ENCODE measurements at regions not wholly inside any gene's neighbourhood (a gene's known extent, or its start where the extent isn't known, plus 50 kb on each side); places are given as distances from the start of the nearest gene placed in this dataset.

DNA sequence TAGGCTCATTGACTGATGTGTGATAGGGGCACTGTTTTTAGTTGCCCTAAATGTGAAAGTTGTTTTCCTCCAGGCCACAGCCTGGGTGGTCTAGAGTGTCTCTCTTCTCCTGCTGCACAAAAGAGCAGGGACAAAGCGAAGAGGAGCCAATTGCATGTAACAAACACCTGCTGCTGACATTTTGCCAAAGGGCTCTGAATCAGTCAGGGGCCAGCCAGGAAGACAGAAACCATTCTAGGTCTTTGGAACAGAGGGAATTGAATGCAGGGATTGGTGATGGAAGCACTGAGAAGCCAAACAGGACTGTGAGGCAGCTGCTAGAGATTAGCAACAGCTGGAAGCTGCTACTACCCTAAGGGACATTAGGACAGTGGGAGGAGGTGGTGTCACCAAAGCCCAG, 185.3 kb upstream of the POU3F1 start:
- TF ChIP-seq, protein P1, sequence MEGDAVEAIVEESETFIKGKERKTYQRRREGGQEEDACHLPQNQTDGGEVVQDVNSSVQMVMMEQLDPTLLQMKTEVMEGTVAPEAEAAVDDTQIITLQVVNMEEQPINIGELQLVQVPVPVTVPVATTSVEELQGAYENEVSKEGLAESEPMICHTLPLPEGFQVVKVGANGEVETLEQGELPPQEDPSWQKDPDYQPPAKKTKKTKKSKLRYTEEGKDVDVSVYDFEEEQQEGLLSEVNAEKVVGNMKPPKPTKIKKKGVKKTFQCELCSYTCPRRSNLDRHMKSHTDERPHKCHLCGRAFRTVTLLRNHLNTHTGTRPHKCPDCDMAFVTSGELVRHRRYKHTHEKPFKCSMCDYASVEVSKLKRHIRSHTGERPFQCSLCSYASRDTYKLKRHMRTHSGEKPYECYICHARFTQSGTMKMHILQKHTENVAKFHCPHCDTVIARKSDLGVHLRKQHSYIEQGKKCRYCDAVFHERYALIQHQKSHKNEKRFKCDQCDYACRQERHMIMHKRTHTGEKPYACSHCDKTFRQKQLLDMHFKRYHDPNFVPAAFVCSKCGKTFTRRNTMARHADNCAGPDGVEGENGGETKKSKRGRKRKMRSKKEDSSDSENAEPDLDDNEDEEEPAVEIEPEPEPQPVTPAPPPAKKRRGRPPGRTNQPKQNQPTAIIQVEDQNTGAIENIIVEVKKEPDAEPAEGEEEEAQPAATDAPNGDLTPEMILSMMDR (IDR thresholded peaks at IDR 0.05; ENCODE audit: insufficient read depth, low read length, missing control alignments), result no peak
- no peak for DNase-seq (ENCODE audit: low read depth, low spot score)
- CTCF ChIA-PET, result no interaction called here
- no peak overlapping the region for H3K4me3 ChIP-seq (ENCODE audit: low read depth, low read length)
- POLR2A ChIA-PET, result no interaction called here

DNA sequence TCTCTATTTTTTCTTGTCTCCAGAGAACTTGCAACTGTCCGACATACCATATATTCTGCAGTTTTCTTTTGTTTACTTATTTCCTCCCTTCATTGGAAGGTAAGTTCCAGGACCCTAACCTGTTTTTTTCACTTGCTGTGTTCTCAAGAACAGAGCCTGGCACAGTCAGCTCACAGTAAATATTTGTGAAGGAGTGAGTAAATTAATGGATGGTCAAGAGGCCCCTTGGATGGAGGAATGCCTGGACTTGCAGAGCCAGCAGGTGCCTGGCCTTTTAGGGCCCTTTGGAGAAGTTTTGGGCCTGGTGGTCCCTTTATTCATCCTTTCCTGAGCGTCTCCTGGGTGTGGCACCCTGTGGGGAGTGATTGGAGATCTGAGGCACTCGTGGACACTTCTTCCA, 182.1 kb upstream of the POU3F1 start:
- H3K4me3 ChIP-seq (ENCODE audit: low read depth, low read length), result no peak overlapping the region
- ChIA-PET CTCF (no interaction called here), POLR2A (no interaction called here)
- no peak for DNase-seq (ENCODE audit: low read depth, low spot score)
- TF ChIP-seq, protein P1 (IDR thresholded peaks at IDR 0.05; ENCODE audit: insufficient read depth, low read length, missing control alignments), result no peak

DNA sequence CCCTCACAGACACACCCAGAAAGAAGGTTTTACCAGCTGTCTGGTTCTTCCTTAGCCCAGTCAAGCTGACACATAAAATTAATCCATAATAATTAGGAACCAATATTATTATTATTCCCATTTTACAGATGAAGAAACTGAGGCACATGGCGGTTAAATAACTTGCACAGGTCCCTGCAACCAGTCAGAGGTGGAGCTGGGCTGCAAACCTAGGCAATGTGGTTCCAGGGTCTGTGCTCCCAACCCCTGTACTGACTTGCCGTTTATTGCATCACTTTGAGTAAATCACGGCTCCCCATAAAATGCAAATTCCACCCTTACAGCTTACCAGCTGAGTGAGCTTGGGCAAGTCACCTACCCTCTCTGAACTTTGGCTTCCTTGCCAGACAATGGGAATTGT, 179.2 kb upstream of the POU3F1 start:
- TF ChIP-seq, protein P1 (IDR thresholded peaks at IDR 0.05; ENCODE audit: insufficient read depth, low read length, missing control alignments), result no peak
- ChIA-PET POLR2A (no interaction called here), CTCF (no interaction called here)
- no peak for DNase-seq (ENCODE audit: low read depth, low spot score)
- no peak overlapping the region for H3K4me3 ChIP-seq (ENCODE audit: low read depth, low read length)

DNA sequence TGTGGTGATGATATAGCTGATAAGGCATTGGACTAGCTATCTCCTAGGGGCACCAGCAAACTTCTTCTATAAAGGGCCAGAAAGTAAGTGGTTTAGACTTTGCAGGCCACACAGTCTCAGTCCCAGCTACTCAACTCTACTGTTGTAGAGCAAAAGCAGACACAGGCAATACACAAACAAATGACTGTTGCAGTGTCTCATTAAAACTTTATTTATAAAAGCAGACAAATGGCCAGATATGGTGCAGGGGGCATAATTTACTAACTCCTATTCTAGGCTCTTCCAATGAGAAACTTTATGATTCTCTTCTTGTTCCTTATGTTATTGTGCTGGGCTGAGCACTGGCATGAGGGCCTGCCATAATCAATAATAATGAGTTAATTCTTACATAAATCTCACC, 176.8 kb upstream of the POU3F1 start:
- no peak overlapping the region for H3K4me3 ChIP-seq (ENCODE audit: low read depth, low read length)
- POLR2A ChIA-PET, result no interaction called here
- TF ChIP-seq, protein P1 (IDR thresholded peaks at IDR 0.05; ENCODE audit: insufficient read depth, low read length, missing control alignments), result no peak
- CTCF ChIA-PET, result interaction anchor here (0.8 kb wide), 1 partner anchor 12 kb away, joined by 3 read pairs; no protein-coding TSS in a partner anchor
- no peak for DNase-seq (ENCODE audit: low read depth, low spot score)

DNA sequence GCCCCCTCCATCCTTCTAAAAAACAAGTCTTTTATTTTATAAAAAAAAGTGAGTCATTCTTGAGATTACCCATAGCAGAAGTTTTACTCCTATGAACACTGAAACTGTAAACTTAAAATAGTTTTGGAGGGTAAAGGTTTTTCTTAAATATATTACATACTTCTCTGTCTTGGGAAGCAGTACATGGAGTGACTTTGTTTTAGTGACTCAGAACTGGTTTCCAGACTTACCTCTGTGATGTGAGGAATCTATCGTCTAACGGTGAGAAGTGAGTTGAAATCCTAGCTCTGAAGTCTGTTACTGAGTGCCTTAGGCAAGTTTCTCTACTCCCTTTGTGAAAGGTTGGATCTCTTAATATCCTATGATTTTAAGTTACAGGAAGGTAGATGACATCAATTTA, 176.3 kb upstream of the POU3F1 start:
- ChIA-PET POLR2A (no interaction called here), CTCF (interaction anchor here (0.8 kb wide), 1 partner anchor 13 kb away, joined by 3 read pairs; no protein-coding TSS in a partner anchor)
- TF ChIP-seq, protein P1 (IDR thresholded peaks at IDR 0.05; ENCODE audit: insufficient read depth, low read length, missing control alignments), result no peak
- DNase-seq (ENCODE audit: low read depth, low spot score), result peak; percentile 10
- H3K4me3 ChIP-seq (ENCODE audit: low read depth, low read length), result no peak overlapping the region

DNA sequence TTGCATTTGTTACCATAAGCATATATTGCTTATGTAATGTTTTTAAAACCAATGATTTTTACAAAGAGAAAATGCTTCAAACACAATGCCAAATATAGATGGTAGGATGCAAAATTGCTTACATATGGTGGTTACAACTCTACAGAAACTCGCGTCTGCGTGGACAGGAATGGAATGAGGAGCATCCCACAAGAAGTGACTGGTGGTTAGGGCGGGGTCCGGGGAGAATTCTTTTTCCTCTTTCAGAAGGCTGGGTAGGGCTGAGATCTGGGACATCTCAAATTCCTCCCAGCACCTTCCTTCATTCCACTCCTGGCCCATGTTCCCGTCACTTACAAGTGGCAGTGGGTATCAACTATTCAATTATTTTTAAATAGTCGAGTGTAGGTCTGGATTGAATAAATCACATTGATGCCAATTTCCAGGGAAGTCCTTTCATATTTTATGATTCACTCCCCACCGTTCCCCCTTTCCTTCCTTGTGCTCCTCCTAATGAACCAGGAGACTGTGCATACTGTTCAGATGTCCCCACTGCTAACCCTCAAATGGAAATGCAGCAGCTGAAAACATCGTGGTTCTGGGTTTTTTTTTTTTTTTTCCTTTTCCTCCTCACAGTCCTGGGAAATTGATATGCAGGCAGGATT, 174.5 kb upstream of the POU3F1 start:
- DNase-seq (ENCODE audit: low read depth, low spot score), result peak; percentile 86
- CTCF ChIA-PET, result interaction anchor here (1.4 kb wide), 1 partner anchor 14 kb away, joined by 3 read pairs; no protein-coding TSS in a partner anchor

More for the DNA sequence above, 174.5 kb upstream of the POU3F1 start:
- TF ChIP-seq, protein P1 (IDR thresholded peaks at IDR 0.05; ENCODE audit: insufficient read depth, low read length, missing control alignments), result no peak
- POLR2A ChIA-PET, result interaction anchor here (0.8 kb wide), 1 partner anchor 15 kb away, joined by 3 read pairs; no protein-coding TSS in a partner anchor
- H3K4me3 ChIP-seq (ENCODE audit: low read depth, low read length), result no peak overlapping the region
